ENCODE measurements at regions not wholly inside any gene's neighbourhood (a gene's known extent, or its start where the extent isn't known, plus 50 kb on each side); places are given as distances from the start of the nearest gene placed in this dataset.

DNA sequence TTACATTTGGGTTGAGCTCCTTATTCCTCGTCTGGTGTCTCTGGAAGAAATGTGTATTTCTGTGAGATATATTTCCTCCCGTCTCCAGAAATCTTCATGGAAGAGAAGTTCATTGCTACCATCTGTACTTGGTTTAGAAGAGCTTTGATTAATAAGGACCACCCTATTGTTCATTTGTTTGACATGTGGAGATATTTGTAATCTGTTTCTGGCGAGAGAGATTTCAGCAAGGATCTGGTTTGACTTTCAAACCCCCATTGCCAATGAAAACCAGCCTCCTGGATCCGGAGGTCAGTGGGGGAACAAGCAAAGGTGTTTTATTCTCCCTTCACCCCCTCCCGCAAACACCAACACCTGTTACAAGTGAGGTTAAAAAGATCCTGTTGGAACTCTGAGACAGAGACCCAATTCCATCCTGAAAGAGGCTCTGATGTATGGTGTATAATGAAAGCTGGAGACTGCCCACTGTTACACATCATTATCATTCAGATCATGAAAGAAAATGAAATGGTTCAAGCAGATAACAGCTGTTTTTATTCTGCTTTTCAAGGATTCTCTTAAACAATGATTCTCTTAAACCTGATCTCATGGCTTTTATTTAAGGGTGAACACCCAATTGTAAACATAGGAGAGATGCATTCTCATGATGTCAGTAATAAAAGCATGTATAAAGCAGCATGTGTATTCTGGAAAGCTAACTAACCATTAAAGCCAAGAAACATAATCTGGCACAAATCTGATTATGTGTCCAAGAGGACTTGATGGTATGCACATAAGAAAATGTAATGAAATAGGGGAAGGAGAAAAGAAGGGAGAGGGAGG is 393.5 kb upstream of the ADGRL2 start:
- H3K27me3 Mint-ChIP-seq (ENCODE audit: insufficient read depth, unreplicated experiment) = no peaks in the 10 kb centered on the region
- no peaks in the 10 kb centered on the region for H3K36me3 Mint-ChIP-seq (ENCODE audit: insufficient read depth, unreplicated experiment)
- H3K27me3 ChIP-seq (replicated peaks; ENCODE audit: control insufficient read depth, insufficient read depth, low read length) = no peaks in the 10 kb centered on the region
- no peak overlapping the region for H3K4me3 Mint-ChIP-seq (ENCODE audit: unreplicated experiment)
- H3K4me1 Mint-ChIP-seq (ENCODE audit: low read depth, unreplicated experiment) = no peaks in the 10 kb centered on the region
- H3K36me3 ChIP-seq (ENCODE audit: control insufficient read depth, insufficient read depth, low read length) = no peaks in the 10 kb centered on the region
- intact Hi-C loops (cut with micrococcal nuclease; ENCODE audit: unreplicated experiment) = no loop called here
- ChIA-PET POLR2A (no interaction called here), CTCF (no interaction called here)
- no peaks in the 10 kb centered on the region for H3K9me3 ChIP-seq
- TF ChIP-seq, protein P1, sequence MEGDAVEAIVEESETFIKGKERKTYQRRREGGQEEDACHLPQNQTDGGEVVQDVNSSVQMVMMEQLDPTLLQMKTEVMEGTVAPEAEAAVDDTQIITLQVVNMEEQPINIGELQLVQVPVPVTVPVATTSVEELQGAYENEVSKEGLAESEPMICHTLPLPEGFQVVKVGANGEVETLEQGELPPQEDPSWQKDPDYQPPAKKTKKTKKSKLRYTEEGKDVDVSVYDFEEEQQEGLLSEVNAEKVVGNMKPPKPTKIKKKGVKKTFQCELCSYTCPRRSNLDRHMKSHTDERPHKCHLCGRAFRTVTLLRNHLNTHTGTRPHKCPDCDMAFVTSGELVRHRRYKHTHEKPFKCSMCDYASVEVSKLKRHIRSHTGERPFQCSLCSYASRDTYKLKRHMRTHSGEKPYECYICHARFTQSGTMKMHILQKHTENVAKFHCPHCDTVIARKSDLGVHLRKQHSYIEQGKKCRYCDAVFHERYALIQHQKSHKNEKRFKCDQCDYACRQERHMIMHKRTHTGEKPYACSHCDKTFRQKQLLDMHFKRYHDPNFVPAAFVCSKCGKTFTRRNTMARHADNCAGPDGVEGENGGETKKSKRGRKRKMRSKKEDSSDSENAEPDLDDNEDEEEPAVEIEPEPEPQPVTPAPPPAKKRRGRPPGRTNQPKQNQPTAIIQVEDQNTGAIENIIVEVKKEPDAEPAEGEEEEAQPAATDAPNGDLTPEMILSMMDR (IDR thresholded peaks at IDR 0.05; ENCODE audit: insufficient read depth in 1 of 2, low read depth in 1 of 2, low read length in 1 of 2, severe bottlenecking in 1 of 2, unreplicated experiment in 1 of 2) = no peak
- BruUV-seq (replicated peaks) = no TSS peak
- DNase-seq = no peak
- no peaks in the 10 kb centered on the region for H3K4me1 ChIP-seq
- no peak overlapping the region for H3K4me3 ChIP-seq (ENCODE audit: low read depth, low read length)
- no peak overlapping the region for H3K27ac Mint-ChIP-seq (ENCODE audit: unreplicated experiment)
- no peaks in the 10 kb centered on the region for H3K9me3 Mint-ChIP-seq (ENCODE audit: unreplicated experiment)

DNA sequence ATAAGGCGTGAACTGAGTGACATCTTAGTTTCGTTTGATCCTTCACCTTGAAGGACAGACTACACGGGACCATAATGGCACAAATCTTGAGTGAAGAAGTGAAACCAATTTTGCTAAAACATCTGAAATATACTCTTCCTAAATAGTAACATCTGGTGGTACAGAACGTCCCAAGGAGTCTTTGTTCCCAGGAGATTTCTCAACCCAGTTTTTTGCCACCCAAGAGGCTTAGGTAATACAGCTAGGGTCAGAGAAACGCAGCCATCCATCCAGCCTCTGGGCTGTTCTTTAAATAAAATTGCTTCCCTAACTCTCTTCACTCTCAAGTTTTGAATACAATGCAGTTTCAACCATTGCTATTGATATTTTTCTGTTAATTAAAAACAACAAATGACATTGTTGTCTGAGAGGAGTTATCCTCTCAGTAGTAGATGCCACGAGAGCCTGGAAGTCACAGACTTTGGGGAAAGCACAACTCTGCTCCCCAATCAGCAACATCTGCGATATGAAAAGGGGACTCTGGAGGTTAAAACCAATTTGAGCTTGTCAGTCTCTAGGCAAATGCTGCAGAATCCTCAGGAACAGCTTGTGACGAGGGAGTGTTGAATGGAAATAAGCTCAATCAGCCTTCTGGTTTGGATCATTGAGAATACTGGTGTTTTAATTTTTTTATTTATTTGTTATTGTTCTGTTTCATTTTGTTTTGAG is 394.3 kb upstream of the ADGRL2 start:
- Mint-ChIP-seq H3K9me3 (ENCODE audit: unreplicated experiment) (no peaks in the 10 kb centered on the region), H3K27ac (ENCODE audit: unreplicated experiment) (no peak overlapping the region), H3K4me1 (ENCODE audit: low read depth, unreplicated experiment) (no peaks in the 10 kb centered on the region), H3K27me3 (ENCODE audit: insufficient read depth, unreplicated experiment) (no peaks in the 10 kb centered on the region), H3K36me3 (ENCODE audit: insufficient read depth, unreplicated experiment) (no peaks in the 10 kb centered on the region), H3K4me3 (ENCODE audit: unreplicated experiment) (no peak overlapping the region)
- intact Hi-C loops (cut with micrococcal nuclease; ENCODE audit: unreplicated experiment) = no loop called here
- no peaks in the 10 kb centered on the region for H3K36me3 ChIP-seq (ENCODE audit: control insufficient read depth, insufficient read depth, low read length)
- H3K4me1 ChIP-seq = no peaks in the 10 kb centered on the region
- H3K4me3 ChIP-seq (ENCODE audit: low read depth, low read length) = no peak overlapping the region
- ChIA-PET CTCF (no interaction called here), POLR2A (no interaction called here)
- H3K27me3 ChIP-seq (replicated peaks; ENCODE audit: control insufficient read depth, insufficient read depth, low read length) = no peaks in the 10 kb centered on the region
- BruUV-seq (replicated peaks) = no TSS peak
- no peak for DNase-seq
- TF ChIP-seq, protein P1 (IDR thresholded peaks at IDR 0.05; ENCODE audit: insufficient read depth in 1 of 2, low read depth in 1 of 2, low read length in 1 of 2, severe bottlenecking in 1 of 2, unreplicated experiment in 1 of 2) = no peak
- H3K9me3 ChIP-seq = no peaks in the 10 kb centered on the region

DNA sequence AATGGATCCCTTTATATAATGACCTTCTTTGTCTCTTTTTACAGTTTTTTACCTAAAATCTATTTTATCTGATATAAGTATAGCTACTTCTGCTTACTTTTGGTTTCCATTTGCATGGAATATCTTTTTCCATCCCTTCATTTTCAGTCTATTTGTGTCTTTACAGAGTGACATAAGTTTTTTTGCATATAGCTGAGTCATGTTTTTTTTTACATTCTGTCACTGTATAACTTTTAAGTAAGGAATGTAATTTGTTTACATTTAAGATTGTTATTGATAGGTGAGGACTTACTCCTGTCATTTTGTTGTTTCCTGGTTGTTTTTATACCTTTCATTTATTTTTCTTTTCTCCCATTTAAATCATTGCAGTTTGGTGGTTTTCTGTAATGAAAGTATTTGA is 402.7 kb upstream of the ADGRL2 start:
- ChIA-PET POLR2A (no interaction called here), CTCF (no interaction called here)
- no peak for DNase-seq
- H3K27me3 Mint-ChIP-seq (ENCODE audit: insufficient read depth, unreplicated experiment) = no peaks in the 10 kb centered on the region
- Histone ChIP-seq H3K4me3 (ENCODE audit: low read depth, low read length) (no peak overlapping the region), H3K4me1 (no peaks in the 10 kb centered on the region), H3K36me3 (ENCODE audit: control insufficient read depth, insufficient read depth, low read length) (no peaks in the 10 kb centered on the region), H3K27me3 (replicated peaks; ENCODE audit: control insufficient read depth, insufficient read depth, low read length) (no peaks in the 10 kb centered on the region), H3K9me3 (no peaks in the 10 kb centered on the region)
- no peaks in the 10 kb centered on the region for H3K36me3 Mint-ChIP-seq (ENCODE audit: insufficient read depth, unreplicated experiment)
- no peak overlapping the region for H3K4me3 Mint-ChIP-seq (ENCODE audit: unreplicated experiment)
- intact Hi-C loops (cut with micrococcal nuclease; ENCODE audit: unreplicated experiment) = no loop called here
- TF ChIP-seq, protein P1 (IDR thresholded peaks at IDR 0.05; ENCODE audit: insufficient read depth in 1 of 2, low read depth in 1 of 2, low read length in 1 of 2, severe bottlenecking in 1 of 2, unreplicated experiment in 1 of 2) = no peak
- H3K27ac Mint-ChIP-seq (ENCODE audit: unreplicated experiment) = no peak overlapping the region
- H3K9me3 Mint-ChIP-seq (ENCODE audit: unreplicated experiment) = peaks cover 12% of the 10 kb centered on the region
- peaks cover 7% of the 10 kb centered on the region for H3K4me1 Mint-ChIP-seq (ENCODE audit: low read depth, unreplicated experiment)
- BruUV-seq (replicated peaks) = no TSS peak

All from Caco-2 (cell line).